ENCODE measurements at regions not wholly inside any gene's neighbourhood (a gene's known extent, or its start where the extent isn't known, plus 50 kb on each side); places are given as distances from the start of the nearest gene placed in this dataset.
"Not testable (repeated sequence)": the region's sequence is repeated elsewhere in the genome, so short reads cannot be mapped to it uniquely, and the experiment has no call there.

- no peak for DNase-seq (ENCODE audit: low read depth, low spot score)
- H3K27ac ChIP-seq, result no peak overlapping the region
Observed at GRCh38 chr1:65020774-65021173, 54.4 kb upstream of the JAK1 start.

GRCh38 chr1:65021795-65022194, 55.4 kb upstream of the JAK1 start:
- no peak overlapping the region for H3K27ac ChIP-seq
- DNase-seq (ENCODE audit: low read depth, low spot score), result no peak

GRCh38 chr1:65022216-65022615, 55.9 kb upstream of the JAK1 start:
- H3K27ac ChIP-seq, result no peak overlapping the region
- DNase-seq (ENCODE audit: low read depth, low spot score), result no peak

- no peak for DNase-seq (ENCODE audit: low read depth, low spot score)
Observed at GRCh38 chr1:65025794-65026193, 59.4 kb upstream of the JAK1 start.

GRCh38 chr1:65026235-65026634, 59.9 kb upstream of the JAK1 start:
- H3K27ac ChIP-seq, result no peak overlapping the region
- DNase-seq (ENCODE audit: low read depth, low spot score), result no peak

More at GRCh38 chr1:65025794-65026193, 59.4 kb upstream of the JAK1 start:
- no peak overlapping the region for H3K27ac ChIP-seq

- peak; percentile 14 for DNase-seq (ENCODE audit: low read depth, low spot score)
- H3K27ac ChIP-seq, result no peak overlapping the region
Observed at GRCh38 chr1:65027666-65028358, 61.5 kb upstream of the JAK1 start.

- not testable (repeated sequence) for H3K27ac ChIP-seq; DNase-seq (ENCODE audit: low read depth, low spot score)
Observed at GRCh38 chr1:65029434-65029833, 63.1 kb upstream of the JAK1 start.

- DNase-seq (ENCODE audit: low read depth, low spot score); H3K27ac ChIP-seq: not testable (repeated sequence)
Observed at GRCh38 chr1:65034879-65035278, 68.5 kb upstream of the JAK1 start.

GRCh38 chr1:65036570-65037051, 70.3 kb upstream of the JAK1 start:
- no peak for DNase-seq (ENCODE audit: low read depth, low spot score)
- H3K27ac ChIP-seq, result no peak overlapping the region

GRCh38 chr1:65039066-65039465, 72.7 kb upstream of the JAK1 start:
- DNase-seq (ENCODE audit: low read depth, low spot score), result no peak
- no peak overlapping the region for H3K27ac ChIP-seq

- H3K27ac ChIP-seq, result no peak overlapping the region
- DNase-seq (ENCODE audit: low read depth, low spot score), result no peak
Observed at GRCh38 chr1:65039508-65039907, 73.2 kb upstream of the JAK1 start.

- DNase-seq (ENCODE audit: low read depth, low spot score), result no peak
- H3K27ac ChIP-seq, result no peak overlapping the region
Observed at GRCh38 chr1:65042467-65042866, 76.1 kb upstream of the JAK1 start.

GRCh38 chr1:65044411-65044810, 78.1 kb upstream of the JAK1 start:
- DNase-seq (ENCODE audit: low read depth, low spot score), result no peak
- no peak overlapping the region for H3K27ac ChIP-seq

- DNase-seq (ENCODE audit: low read depth, low spot score), result no peak
- H3K27ac ChIP-seq, result no peak overlapping the region
Observed at GRCh38 chr1:65045022-65045817, 78.9 kb upstream of the JAK1 start.

GRCh38 chr1:65048335-65048734, 82.0 kb upstream of the JAK1 start:
- H3K27ac ChIP-seq, result no peak overlapping the region
- DNase-seq (ENCODE audit: low read depth, low spot score), result no peak

- H3K27ac ChIP-seq, result no peak overlapping the region
- no peak for DNase-seq (ENCODE audit: low read depth, low spot score)
Observed at GRCh38 chr1:65049941-65050713, 83.8 kb upstream of the JAK1 start.

- H3K27ac ChIP-seq, result no peak overlapping the region
- no peak for DNase-seq (ENCODE audit: low read depth, low spot score)
Observed at GRCh38 chr1:65050735-65051134, 84.4 kb upstream of the JAK1 start.

- H3K27ac ChIP-seq, result no peak overlapping the region
- no peak for DNase-seq (ENCODE audit: low read depth, low spot score)
Observed at GRCh38 chr1:65054481-65054880, 88.1 kb upstream of the JAK1 start.

GRCh38 chr1:65055747-65056146, 89.4 kb upstream of the JAK1 start:
- DNase-seq (ENCODE audit: low read depth, low spot score), result no peak
- no peak overlapping the region for H3K27ac ChIP-seq

- no peak for DNase-seq (ENCODE audit: low read depth, low spot score)
- no peak overlapping the region for H3K27ac ChIP-seq
Observed at GRCh38 chr1:65056234-65056633, 89.9 kb upstream of the JAK1 start.

GRCh38 chr1:65056866-65057265, 90.5 kb upstream of the JAK1 start:
- DNase-seq (ENCODE audit: low read depth, low spot score), result no peak
- no peak overlapping the region for H3K27ac ChIP-seq
